SIG-M5 treated with dmso at 0.1 percent for 504 hours (cell line): ENCODE measurements at regions not wholly inside any gene's neighbourhood (a gene's known extent, or its start where the extent isn't known, plus 50 kb on each side); places are given as distances from the start of the nearest gene placed in this dataset.
"Not testable (repeated sequence)": the region's sequence is repeated elsewhere in the genome, so short reads cannot be mapped to it uniquely, and the experiment has no call there.

Source experiments
- DNase-seq: peaks from one replicate; lab custom pipeline; 2025; ENCODE audit not compliant: unreplicated experiment; lab: John Stamatoyannopoulos, UW

GRCh38 chr3:13139471-13140065 lies 66.3 kb upstream of the IQSEC1 start:
- no peak for DNase-seq

- no peak for DNase-seq
These were observed 65.6 kb upstream of the IQSEC1 start for GRCh38 chr3:13138833-13139145.

DNA sequence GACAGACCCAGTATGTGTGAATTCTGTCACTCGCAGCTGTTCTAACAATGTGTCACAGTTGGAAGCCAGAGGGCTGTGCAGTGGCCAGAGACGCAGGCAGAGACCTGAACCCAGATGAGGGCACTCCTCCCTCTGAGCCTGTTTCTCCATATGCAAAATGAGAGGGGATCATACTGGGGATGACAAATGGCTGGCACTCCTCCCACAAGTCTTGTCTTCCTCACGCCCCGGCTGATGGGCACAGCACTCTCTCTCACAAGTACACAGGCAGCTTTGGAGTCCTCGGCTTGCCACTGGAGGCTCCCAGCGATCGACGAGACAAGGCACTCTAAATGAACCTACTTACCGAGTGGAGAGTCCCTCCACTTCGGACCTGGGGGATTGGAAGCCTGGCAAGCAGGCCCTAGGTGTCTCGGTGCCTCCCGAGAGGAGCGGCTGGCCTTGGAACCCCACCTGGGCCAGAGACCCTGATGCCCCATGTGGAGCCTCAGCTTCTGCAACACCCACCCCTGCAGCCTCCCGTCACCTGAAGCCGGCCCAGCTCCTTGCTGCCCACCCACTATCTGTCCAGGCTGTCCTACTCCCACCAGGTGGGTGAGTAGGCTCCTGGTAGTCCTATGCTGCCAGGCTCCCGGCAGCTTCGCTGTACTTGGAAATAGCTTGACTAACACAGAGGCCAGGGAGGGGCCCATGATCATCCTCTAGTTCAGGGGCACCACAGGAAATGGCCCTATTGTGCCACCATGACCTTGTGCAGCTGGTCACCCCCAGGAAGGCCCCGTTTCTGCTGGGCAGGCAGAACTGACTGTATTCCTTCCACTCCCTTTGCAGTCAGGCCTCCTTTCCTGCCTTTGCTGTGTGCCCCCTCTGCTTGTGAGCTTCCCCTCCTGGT lies 65.0 kb upstream of the IQSEC1 start:
- no peak for DNase-seq

- DNase-seq: not testable (repeated sequence)
These were observed 63.6 kb upstream of the IQSEC1 start for GRCh38 chr3:13136848-13137247.

DNA sequence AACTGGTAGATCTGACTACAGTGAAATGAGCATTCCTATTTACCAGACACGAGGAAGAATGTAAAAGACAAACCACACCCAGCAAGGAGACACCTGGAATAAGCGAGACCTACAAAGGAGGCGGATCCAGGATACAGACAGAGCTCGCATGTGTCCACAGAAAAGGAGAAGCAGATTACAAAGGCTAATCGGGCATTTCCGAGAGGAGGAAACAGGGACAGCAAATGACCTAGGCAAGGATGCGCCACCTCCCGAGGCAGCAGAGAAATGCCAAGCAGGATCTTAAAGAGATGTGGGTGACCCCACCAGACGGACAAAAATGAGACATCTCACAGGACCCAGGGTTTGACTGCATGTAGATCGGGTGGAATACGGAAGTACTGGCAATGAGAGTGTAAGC lies 63.2 kb upstream of the IQSEC1 start:
- no peak for DNase-seq

DNA sequence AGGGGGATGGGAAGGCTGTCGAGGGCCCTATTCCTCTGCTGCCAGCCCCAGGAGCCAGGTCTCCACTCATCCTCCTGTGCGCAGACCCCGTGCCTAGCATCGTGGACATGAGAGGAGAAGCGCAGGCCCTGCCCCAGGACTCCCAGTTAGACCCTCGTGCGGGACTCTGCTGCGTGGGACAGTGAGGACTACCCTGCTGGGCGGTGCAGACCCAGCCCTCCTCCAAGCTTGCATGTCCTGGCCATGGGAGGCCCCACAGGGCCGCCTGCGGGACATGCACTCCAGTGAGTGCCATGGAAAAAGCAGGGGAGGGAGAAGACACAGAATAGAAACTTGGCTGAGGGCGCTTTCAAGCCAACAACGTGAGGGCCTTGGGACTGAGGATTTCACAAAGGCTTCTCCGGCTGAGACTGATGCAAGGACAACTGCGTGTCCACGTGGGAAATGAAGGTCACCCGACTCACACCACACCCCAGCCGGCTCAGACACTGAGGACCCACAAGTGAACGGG lies 62.6 kb upstream of the IQSEC1 start:
- DNase-seq: no peak

DNA sequence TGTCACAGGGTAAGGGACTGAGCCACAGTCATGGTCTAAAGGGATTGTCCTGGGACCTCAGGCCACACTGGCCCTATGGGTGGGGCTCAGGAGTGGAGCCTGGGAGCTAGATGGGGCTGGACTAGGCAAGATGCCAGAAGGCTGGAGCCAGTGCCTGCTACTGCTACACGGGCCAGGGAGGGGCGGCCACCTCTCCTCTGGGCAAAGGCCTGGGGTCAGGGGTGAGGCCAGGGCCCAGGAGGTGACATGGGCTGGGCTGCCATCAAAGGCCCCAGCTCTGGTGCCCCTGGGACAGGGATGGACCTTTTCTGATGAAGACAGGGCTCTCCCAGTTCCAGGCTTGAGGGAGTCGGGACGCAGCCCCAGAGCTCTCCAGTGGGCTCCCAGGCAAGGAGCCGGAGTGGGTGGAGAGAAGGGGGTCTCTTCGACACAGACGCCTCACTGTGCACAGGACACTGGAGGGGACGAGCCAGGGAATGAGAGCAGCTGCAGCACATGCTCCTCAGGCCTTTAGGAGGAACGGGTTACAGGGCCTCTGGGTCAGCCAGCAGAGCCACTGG lies 62.1 kb upstream of the IQSEC1 start:
- no peak for DNase-seq

DNA sequence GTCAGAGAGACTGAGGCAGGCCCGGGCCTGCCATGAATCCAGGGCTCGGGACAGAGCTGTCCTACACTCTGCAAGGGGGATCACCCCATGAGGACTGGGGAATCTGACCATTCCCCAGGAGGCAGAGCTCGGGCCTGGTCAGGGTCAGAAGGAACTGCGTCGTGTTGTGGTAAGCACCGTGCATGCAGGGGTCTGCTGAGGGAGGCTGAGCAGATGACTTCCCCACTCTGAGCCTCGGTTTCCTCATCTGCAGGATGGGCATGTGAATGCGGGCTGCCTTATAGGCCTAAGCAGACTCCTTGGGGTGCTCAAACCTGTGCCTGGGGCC lies 61.6 kb upstream of the IQSEC1 start:
- no peak for DNase-seq

DNA sequence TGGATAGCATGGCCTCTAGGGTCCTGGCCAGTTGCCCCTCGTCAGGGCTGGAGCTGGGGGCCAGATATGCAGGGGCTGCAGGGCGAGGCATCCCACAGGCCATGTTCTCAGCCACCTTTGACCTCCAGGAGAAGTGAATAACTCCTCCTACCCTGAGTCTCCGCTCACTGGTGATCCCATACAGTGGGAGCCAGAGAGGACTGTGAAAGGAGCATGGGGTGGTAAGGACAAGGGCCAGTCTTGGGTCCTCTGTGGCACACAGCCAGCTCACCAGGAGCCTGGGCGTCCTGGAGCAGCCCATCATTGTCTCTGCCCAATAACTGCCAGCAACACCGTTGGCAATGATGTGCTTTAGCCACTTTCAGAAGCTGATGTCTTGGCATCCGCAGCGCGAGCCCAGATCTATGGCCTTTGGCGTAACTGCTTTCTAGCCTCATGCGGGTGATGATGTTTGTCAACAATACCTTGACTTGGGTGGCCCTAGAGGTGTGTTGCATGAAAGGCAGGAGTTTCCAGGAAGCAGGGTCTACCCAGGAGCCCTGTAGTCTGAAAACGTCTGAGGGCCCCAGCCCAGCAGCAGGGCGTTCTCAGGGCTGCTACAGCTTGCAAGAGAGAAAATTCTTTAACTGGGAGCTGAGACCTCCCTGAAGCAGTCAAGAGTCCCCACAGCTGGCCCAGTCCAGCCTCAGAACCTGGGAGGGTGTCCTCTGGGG lies 61.1 kb upstream of the IQSEC1 start:
- DNase-seq: no peak

- no peak for DNase-seq
These were observed 60.3 kb upstream of the IQSEC1 start for GRCh38 chr3:13133471-13133981.

DNA sequence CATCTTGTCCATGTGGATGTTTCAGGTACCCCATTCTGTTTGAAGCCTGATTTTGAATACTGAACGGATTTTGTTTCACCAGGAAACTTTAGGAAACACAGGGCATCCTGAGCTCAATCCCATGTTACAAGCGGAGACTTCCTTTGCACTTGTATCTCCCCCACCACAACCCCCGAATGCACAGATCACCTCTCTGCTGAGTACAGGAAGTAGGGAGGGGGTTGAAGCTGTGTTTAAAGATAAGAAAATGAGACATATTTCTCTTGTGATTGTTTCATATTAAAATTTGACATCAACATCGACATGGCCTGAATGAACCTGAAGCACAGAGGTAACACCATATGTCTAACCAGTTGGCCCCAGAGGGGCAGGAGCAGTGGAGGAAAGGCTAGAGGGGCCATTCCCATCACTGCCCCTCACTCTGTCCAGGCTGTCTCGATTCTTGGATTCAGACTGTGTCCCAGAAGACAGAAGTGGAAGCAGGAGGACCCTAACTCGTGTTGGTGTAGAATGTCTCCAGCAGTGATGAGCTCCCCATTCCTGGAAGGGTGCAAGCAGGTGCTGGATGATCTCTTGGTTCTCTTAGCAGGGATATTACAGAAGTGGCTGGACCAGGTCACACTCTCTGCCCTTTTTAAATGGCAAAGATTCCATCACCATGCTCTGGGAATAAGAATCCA lies 59.6 kb upstream of the IQSEC1 start:
- DNase-seq: no peak

DNA sequence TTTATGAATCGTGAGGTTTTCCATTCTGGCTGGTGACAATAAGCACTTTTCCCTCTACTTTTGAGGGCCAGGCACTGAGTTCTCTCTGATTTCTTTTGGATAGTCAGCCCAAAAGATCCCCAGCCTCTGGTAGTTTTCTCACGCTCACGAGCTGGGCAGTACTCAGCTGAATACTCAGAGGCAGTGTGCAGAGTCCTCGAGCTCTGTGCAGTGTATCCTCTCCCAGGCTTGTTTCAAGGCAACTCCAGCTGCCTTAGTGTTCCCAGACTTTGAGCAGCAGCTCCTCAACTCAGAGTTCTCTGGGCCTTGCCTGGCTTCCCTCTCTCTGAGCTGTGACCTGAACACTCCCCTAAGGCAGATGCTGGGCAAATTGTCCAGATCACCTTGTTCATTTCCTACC lies 59.1 kb upstream of the IQSEC1 start:
- no peak for DNase-seq

DNA sequence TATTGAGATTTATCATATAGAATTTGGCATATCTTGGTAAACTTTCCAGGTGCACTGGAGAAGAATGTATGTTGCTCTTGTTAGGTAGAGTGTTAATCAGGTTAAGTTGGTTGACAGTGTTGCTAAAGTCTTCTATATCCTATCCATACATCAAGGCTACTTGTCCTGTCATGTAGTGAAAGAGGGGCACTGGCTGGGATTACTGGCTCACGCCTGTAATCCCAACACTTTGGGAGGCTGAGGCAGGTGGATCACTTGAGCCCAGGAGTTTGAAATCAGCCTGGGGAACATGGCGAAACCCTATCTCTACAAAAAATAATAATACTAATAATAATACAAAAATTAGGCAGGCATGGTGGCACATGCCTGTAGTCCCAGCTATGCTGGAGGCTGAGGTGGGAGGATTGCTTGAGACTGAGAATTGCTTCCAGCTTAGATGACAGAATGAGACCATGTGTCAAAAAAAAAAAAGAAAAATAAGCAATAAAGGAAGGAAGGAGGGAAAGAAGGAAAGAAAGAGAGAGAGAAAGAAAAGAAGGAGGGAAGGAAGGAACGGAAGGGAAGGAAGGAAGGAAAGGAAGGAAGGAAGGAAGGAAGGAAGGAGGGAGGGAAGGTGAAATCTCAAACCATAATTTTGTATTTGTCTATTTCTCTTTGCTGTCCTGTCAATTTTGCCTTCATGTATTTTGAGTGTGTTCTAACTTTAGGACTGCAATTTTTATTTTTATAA lies 57.4 kb upstream of the IQSEC1 start:
- no peak for DNase-seq

DNA sequence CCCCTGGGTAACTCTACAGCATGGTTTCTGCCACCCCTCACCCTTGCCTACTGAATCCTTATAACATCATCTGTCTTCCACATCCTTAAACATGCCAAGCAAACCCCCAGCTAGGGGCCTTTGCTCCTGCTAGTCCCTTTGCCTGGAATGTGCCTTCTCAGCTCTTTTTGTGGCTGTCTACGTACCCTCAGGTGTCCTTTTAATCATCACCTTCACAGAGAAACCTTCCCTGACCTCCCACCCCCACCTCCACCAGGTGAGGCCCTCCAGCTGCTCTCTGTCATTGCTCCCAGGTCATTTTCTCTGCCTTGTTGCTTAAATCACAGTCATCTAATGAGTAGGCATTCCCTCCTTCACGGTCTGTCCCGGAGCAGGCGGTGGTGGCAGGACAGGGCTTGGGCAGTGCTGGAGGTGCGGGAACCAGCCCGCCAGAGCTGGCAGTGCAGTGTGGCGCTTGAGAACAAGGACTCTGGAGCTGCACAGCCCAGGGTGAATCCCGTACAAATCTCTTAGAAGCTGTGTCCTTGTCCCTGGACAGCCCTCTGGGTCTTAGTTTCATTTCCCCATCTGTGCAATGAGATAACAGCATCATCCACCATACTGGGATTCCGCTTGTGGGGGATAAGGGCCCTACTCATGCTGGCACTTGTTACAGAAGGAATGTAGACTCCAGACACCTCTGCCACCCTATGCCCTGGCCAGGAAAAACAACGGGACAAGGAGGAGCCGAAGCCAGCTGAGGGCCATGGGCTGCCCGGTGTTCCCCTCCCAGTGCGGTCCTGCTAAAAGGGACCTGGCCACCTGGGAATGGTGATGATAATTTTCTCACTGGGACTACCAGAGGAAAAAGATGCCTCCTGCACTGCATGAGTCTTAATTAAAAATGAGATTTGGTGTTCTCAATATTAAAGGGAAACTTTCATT lies 52.1 kb upstream of the IQSEC1 start:
- no peak for DNase-seq

GRCh38 chr3:13124631-13125030 lies 51.4 kb upstream of the IQSEC1 start:
- no peak for DNase-seq

DNA sequence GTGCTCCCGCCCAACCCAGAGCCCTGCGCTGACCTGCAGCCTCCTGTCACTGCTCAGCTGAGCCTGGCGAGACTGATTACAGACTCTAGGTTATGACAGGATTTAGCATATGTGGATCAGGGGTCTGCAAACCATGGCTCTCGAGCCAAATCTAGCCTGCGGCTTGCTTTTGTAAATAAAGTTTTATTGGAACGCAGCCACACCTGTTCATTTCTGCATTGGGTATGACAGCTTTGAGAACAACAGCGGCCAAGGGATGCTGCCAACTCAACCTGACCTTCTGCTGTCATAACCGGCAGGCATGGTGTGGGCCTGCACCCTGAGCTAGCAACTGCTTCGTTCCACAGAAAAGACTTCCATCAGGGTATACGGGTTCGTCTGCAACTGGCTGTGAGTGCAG lies 50.5 kb upstream of the IQSEC1 start:
- no peak for DNase-seq

GRCh38 chr3:13123013-13123654 lies 49.9 kb upstream of the IQSEC1 start:
- DNase-seq: no peak
